HCT116 (cell line): ENCODE measurements at regions not wholly inside any gene's neighbourhood (a gene's known extent, or its start where the extent isn't known, plus 50 kb on each side); places are given as distances from the start of the nearest gene placed in this dataset.

Source experiments
- ATAC-seq: fragments of 200-7000 bp; cut with Tn5 transposase; 2 replicates; pipeline ENCODE4 v1.9.1; 2020; ENCODE audit warnings: mild to moderate bottlenecking, moderate library complexity
- BruUV-seq: library from RNA; stranded (reverse); fragments of 400-500 nt; replicated peaks from 2 replicates; lab custom pipeline; 2021; lab: Mats Ljungman, UMichigan
- CTCF ChIA-PET: fragments of 300-600 bp; sonication (Branson Sonifier 250); formaldehyde crosslinking; loops from one replicate; lab custom pipeline; 2021; ENCODE audit warnings: antibody characterized with exemption; lab: Charles Lee
- POLR2A ChIA-PET: fragments of 300-600, 350-600 bp; sonication (Branson Sonifier 250); formaldehyde crosslinking; loops from one replicate; lab custom pipeline; 2021; ENCODE audit warnings: antibody characterized with exemption; lab: Charles Lee
- RAD21 ChIA-PET, 2 experiments: fragments of 300-600 bp; sonication (Branson Sonifier 250); formaldehyde crosslinking; loops; one replicate each; lab custom pipeline; 2023; ENCODE audit warnings: low total read pairs in 2 of 2; ENCODE audit not compliant: uncharacterized antibody in 2 of 2, unreplicated experiment in 2 of 2, low non-redundant PET in 1 of 2; lab: Charles Lee
- DNase-seq: peaks from one replicate; pipeline ENCODE4 v3.0.0-alpha.2; 2010; ENCODE audit warnings: low read depth, low spot score
- H2AFZ ChIP-seq: fragments of 200-600 bp; shearing (Covaris generic), sonication (generic); 2 replicates; pipeline ENCODE4 v1.6.1; 2017; ENCODE audit warnings: low read depth, mixed run types, mixed read lengths, antibody characterized with exemption, low read length; ENCODE audit not compliant: poor library complexity, severe bottlenecking
- H3K27ac ChIP-seq: 2 replicates; pipeline ENCODE4 v1.5.1; 2012; ENCODE audit warnings: low read depth, low read length
- H3K27me3 ChIP-seq: fragments of 200-600 bp; sonication (generic); 2 replicates; pipeline ENCODE4 v1.6.1; 2016; ENCODE audit warnings: mixed run types, low read length, mixed read lengths; ENCODE audit not compliant: insufficient read depth
- H3K36me3 ChIP-seq, 2 experiments: fragments of 200-500 bp in 1 of 2; fragments of 200-600 bp in 1 of 2; sonication (Bioruptor generic) in 1 of 2; sonication (generic) in 1 of 2; 2 replicates each; pipeline versions ENCODE4 v1.5.1 to v1.6.1; 2014 to 2016; ENCODE audit warnings: low read length in 2 of 2, inconsistent platforms in 1 of 2, mixed read lengths in 1 of 2, mixed run types in 1 of 2; ENCODE audit not compliant: insufficient read depth in 2 of 2, control insufficient read depth in 1 of 2
- H3K4me1 ChIP-seq, 2 experiments: fragments of 200-600 bp in 1 of 2; sonication (generic) in 1 of 2; 2 replicates each; pipeline versions ENCODE4 v1.5.1 to v1.6.1; 2012 to 2017; ENCODE audit warnings: low read length in 2 of 2, inconsistent platforms in 1 of 2, mild to moderate bottlenecking in 1 of 2, mixed read lengths in 1 of 2, mixed run types in 1 of 2, moderate library complexity in 1 of 2; ENCODE audit not compliant: insufficient read depth in 2 of 2, control insufficient read depth in 1 of 2
- H3K4me2 ChIP-seq: fragments of 200-600 bp; sonication (generic); 2 replicates; pipeline ENCODE4 v1.6.1; 2017; ENCODE audit warnings: mixed run types, low read length, mixed read lengths
- H3K4me3 ChIP-seq, 2 experiments: fragments of 200-600 bp in 1 of 2; sonication (generic) in 1 of 2; replicated peaks in 1 of 2; 2 replicates each; pipeline ENCODE4 v1.5.1; 2011 to 2016; ENCODE audit warnings: low read length in 2 of 2, control low read depth in 1 of 2, low read depth in 1 of 2, mild to moderate bottlenecking in 1 of 2, mixed read lengths in 1 of 2, mixed run types in 1 of 2
- H3K79me2 ChIP-seq: fragments of 200-600 bp; sonication (generic); 2 replicates; pipeline ENCODE4 v1.6.1; 2017; ENCODE audit warnings: mild to moderate bottlenecking, mixed run types, low read length, moderate library complexity, mixed read lengths; ENCODE audit not compliant: insufficient read depth
- H3K9ac ChIP-seq: fragments of 200-600 bp; sonication (generic); 2 replicates; pipeline ENCODE4 v1.6.1; 2016; ENCODE audit warnings: low read length, mixed read lengths
- H3K9me2 ChIP-seq: fragments of 200-600 bp; sonication (generic), shearing (Covaris generic); 2 replicates; pipeline ENCODE4 v1.6.1; 2017; ENCODE audit warnings: mixed run types, mild to moderate bottlenecking, moderate library complexity; ENCODE audit not compliant: insufficient read depth
- H3K9me3 ChIP-seq, 2 experiments: fragments of 200-500 bp in 1 of 2; fragments of 200-600 bp in 1 of 2; sonication (Bioruptor generic) in 1 of 2; sonication (generic) in 1 of 2; 2 replicates each; pipeline ENCODE4 v1.6.1; 2014 to 2017; ENCODE audit warnings: low read length in 2 of 2, mixed read lengths in 2 of 2, inconsistent platforms in 1 of 2, low read depth in 1 of 2, mild to moderate bottlenecking in 1 of 2, mixed run types in 1 of 2, moderate library complexity in 1 of 2; ENCODE audit not compliant: control insufficient read depth in 1 of 2, insufficient read depth in 1 of 2
- H4K20me1 ChIP-seq: fragments of 200-600 bp; sonication (generic), shearing (Covaris generic); 2 replicates; pipeline ENCODE4 v1.6.1; 2017; ENCODE audit warnings: mixed run types, mild to moderate bottlenecking, moderate library complexity; ENCODE audit not compliant: insufficient read depth
- CEBPB ChIP-seq: IDR thresholded peaks from 2 replicates; pipeline ENCODE4 v1.6.1; 2012; ENCODE audit warnings: low read depth
- EGR1 ChIP-seq: IDR thresholded peaks from 2 replicates; pipeline ENCODE4 v1.6.1; 2012; ENCODE audit warnings: low read depth
- ELF1 ChIP-seq: IDR thresholded peaks from 2 replicates; pipeline ENCODE4 v1.6.1; 2012; ENCODE audit warnings: low read depth, borderline replicate concordance
- EZH2 ChIP-seq: fragments of 200-600 bp; sonication (generic); IDR thresholded peaks from 2 replicates; pipeline ENCODE4 v1.6.1; 2017; ENCODE audit warnings: antibody characterized with exemption, mixed run types
- EZH2phosphoT487 ChIP-seq: fragments of 200-600 bp; IDR thresholded peaks from 2 replicates; pipeline ENCODE4 v1.6.1; 2018; ENCODE audit warnings: antibody characterized with exemption, borderline replicate concordance
- FOSL1 ChIP-seq: IDR thresholded peaks from 2 replicates; pipeline ENCODE4 v1.6.1; 2012; ENCODE audit warnings: low read depth
- JUND ChIP-seq: IDR thresholded peaks from 2 replicates; pipeline ENCODE4 v1.6.1; 2012
- MAX ChIP-seq: IDR thresholded peaks from 2 replicates; pipeline ENCODE4 v1.6.1; 2012
- POLR2A ChIP-seq: IDR thresholded peaks from 2 replicates; pipeline ENCODE4 v1.7.0; 2011; ENCODE audit warnings: borderline replicate concordance; ENCODE audit not compliant: insufficient read depth, insufficient read length; ENCODE audit errors: extremely low read depth
- POLR2AphosphoS5 ChIP-seq: IDR thresholded peaks from 2 replicates; pipeline ENCODE4 v1.6.1; 2011; ENCODE audit warnings: mild to moderate bottlenecking, low read depth, low read length, moderate library complexity
- RAD21 ChIP-seq: IDR thresholded peaks from 2 replicates; pipeline ENCODE4 v1.6.1; 2012; ENCODE audit warnings: low read depth, mild to moderate bottlenecking
- REST ChIP-seq: IDR thresholded peaks from 2 replicates; pipeline ENCODE4 v1.6.1; 2012; ENCODE audit warnings: low read depth
- SIN3A ChIP-seq: IDR thresholded peaks from 2 replicates; pipeline ENCODE4 v1.6.1; 2012; ENCODE audit warnings: low read depth
- SP1 ChIP-seq: IDR thresholded peaks from 2 replicates; pipeline ENCODE4 v1.6.1; 2012; ENCODE audit warnings: low read depth
- SRF ChIP-seq: IDR thresholded peaks from 2 replicates; pipeline ENCODE4 v1.6.1; 2012; ENCODE audit warnings: low read depth
- TCF7L2 ChIP-seq: IDR thresholded peaks from 2 replicates; pipeline ENCODE4 v1.7.0; 2011; ENCODE audit warnings: borderline replicate concordance, inconsistent platforms; ENCODE audit not compliant: insufficient read depth, insufficient read length; ENCODE audit errors: extremely low read depth
- YY1 ChIP-seq: IDR thresholded peaks from 2 replicates; pipeline ENCODE4 v1.6.1; 2011; ENCODE audit warnings: low read length, low read depth, moderate library complexity, mild to moderate bottlenecking; ENCODE audit not compliant: insufficient replicate concordance; ENCODE audit errors: extremely low read depth
- ZBTB33 ChIP-seq: IDR thresholded peaks from 2 replicates; pipeline ENCODE4 v1.6.1; 2011; ENCODE audit warnings: mild to moderate bottlenecking, low read length, moderate library complexity; ENCODE audit not compliant: insufficient replicate concordance; ENCODE audit errors: extremely low read depth
- ZFX ChIP-seq: fragments of 450-650 bp; IDR thresholded peaks from 2 replicates; pipeline ENCODE4 v1.6.1; 2017
- ZNF274 ChIP-seq: fragments of 200-500 bp; sonication (Bioruptor generic); IDR thresholded peaks from 2 replicates; pipeline ENCODE4 v1.6.1; 2014; ENCODE audit warnings: mild to moderate bottlenecking, low read depth, low read length, inconsistent platforms
- intact Hi-C: fragments of 100-400 bp; cut with micrococcal nuclease; formaldehyde crosslinking; loops from 2 replicates; pipeline ENCODE4 v1.10.0; 2022

GRCh38 chr7:50203521-50203920 lies 101.0 kb upstream of the IKZF1 start:
- no peak overlapping the region for H3K9ac ChIP-seq
- H3K27ac ChIP-seq: no peak overlapping the region
- no TSS peak for BruUV-seq
- no peak overlapping the region for H2AFZ ChIP-seq
- ChIA-PET RAD21 (no interaction called here), CTCF (interaction anchor here (0.7 kb wide), 1 partner anchor 111 kb away, joined by 3 read pairs; no protein-coding TSS in a partner anchor), POLR2A (interaction anchor here (0.6 kb wide), 1 partner anchor 365 kb away, joined by 6 read pairs; no protein-coding TSS in a partner anchor)
- no peak overlapping the region for H3K4me3 ChIP-seq
- intact Hi-C loops: no loop called here
- no peaks in the 10 kb centered on the region for H3K27me3 ChIP-seq
- no peaks in the 10 kb centered on the region for H3K36me3 ChIP-seq
- ATAC-seq (no peak), DNase-seq (no peak)
- no peak for TF ChIP-seq EZH2phosphoT487
- TF ChIP-seq SIN3A: no peak
- no peak for TF ChIP-seq ZNF274
- TF ChIP-seq JUND: no peak
- TF ChIP-seq SRF: no peak
- TF ChIP-seq POLR2A: no peak
- no peak for TF ChIP-seq POLR2AphosphoS5
- no peak for TF ChIP-seq REST
- TF ChIP-seq EGR1: no peak
- no peak for TF ChIP-seq ZFX
- no peak for TF ChIP-seq RAD21
- no peak for TF ChIP-seq SP1
- no peak for TF ChIP-seq MAX
- TF ChIP-seq YY1: no peak
- TF ChIP-seq ELF1: no peak
- no peak for TF ChIP-seq TCF7L2
- no peak for TF ChIP-seq CEBPB
- no peak for TF ChIP-seq FOSL1
- no peak for TF ChIP-seq EZH2
- TF ChIP-seq ZBTB33: no peak
- H4K20me1 ChIP-seq: no peaks in the 10 kb centered on the region
- no peaks in the 10 kb centered on the region for H3K79me2 ChIP-seq
- no peaks in the 10 kb centered on the region for H3K9me2 ChIP-seq
- H3K4me1 ChIP-seq: peaks cover 18 to 32% of the 10 kb centered on the region in 2 experiments; a peak in 3 of 4 replicates
- no peaks in the 10 kb centered on the region for H3K9me3 ChIP-seq
- H3K4me2 ChIP-seq: no peak overlapping the region
